ENCODE measurements at regions not wholly inside any gene's neighbourhood (a gene's known extent, or its start where the extent isn't known, plus 50 kb on each side); places are given as distances from the start of the nearest gene placed in this dataset.

- TF ChIP-seq POLR2A (IDR thresholded peaks at IDR 0.05) (no peak), CTCF (IDR thresholded peaks at IDR 0.05) (no peak), EP300 (IDR thresholded peaks at IDR 0.05; ENCODE audit: low read depth) (no peak), POLR2AphosphoS5 (IDR thresholded peaks at IDR 0.05) (no peak)
Observed at GRCh38 chr21:26686278-26686677, 113.2 kb upstream of the CYYR1 start.

Measured in transverse colon (tissue), 4 donors.